ENCODE measurements at regions not wholly inside any gene's neighbourhood (a gene's known extent, or its start where the extent isn't known, plus 50 kb on each side); places are given as distances from the start of the nearest gene placed in this dataset.

GRCh38 chr4:136803433-136803832 lies 728.9 kb downstream of the PCDH18 start:
- TF ChIP-seq CTCF (conservative IDR thresholded peaks at IDR 0.05; ENCODE audit: low read depth, low read length), result no peak
- TF ChIP-seq RFX5 (IDR thresholded peaks at IDR 0.05; ENCODE audit: low read depth, low read length), result no peak
- TF ChIP-seq POLR2A (IDR thresholded peaks at IDR 0.05; ENCODE audit: low read depth, low read length), result no peak
- TF ChIP-seq FOS (IDR thresholded peaks at IDR 0.05; ENCODE audit: low read depth, low read length), result no peak
- no peak for TF ChIP-seq RCOR1 (IDR thresholded peaks at IDR 0.05; ENCODE audit: insufficient replicate concordance, low read length)
- TF ChIP-seq RAD21 (IDR thresholded peaks at IDR 0.05; ENCODE audit: low read length), result no peak
- no peak for TF ChIP-seq SMC3 (IDR thresholded peaks at IDR 0.05; ENCODE audit: low read depth, low read length)
- no peak for TF ChIP-seq CHD1 (IDR thresholded peaks at IDR 0.05; ENCODE audit: low read depth, low read length)
- TF ChIP-seq, protein P1, sequence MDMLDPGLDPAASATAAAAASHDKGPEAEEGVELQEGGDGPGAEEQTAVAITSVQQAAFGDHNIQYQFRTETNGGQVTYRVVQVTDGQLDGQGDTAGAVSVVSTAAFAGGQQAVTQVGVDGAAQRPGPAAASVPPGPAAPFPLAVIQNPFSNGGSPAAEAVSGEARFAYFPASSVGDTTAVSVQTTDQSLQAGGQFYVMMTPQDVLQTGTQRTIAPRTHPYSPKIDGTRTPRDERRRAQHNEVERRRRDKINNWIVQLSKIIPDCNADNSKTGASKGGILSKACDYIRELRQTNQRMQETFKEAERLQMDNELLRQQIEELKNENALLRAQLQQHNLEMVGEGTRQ (IDR thresholded peaks at IDR 0.05; ENCODE audit: low read depth, low read length), result no peak
- TF ChIP-seq CEBPB (IDR thresholded peaks at IDR 0.05; ENCODE audit: low read depth, low read length), result no peak
- TF ChIP-seq BHLHE40 (IDR thresholded peaks at IDR 0.05; ENCODE audit: low read depth, low read length), result no peak
- no peak for TF ChIP-seq ELK1 (IDR thresholded peaks at IDR 0.05; ENCODE audit: borderline replicate concordance, low read depth, low read length)
- no peak for TF ChIP-seq MAFK (IDR thresholded peaks at IDR 0.05; ENCODE audit: low read depth, low read length)

Data from IMR-90 (cell line).